CD4-positive, alpha-beta T cell treated with Interleukin-10 for 1 hour (primary cell): ENCODE measurements at regions not wholly inside any gene's neighbourhood (a gene's known extent, or its start where the extent isn't known, plus 50 kb on each side); places are given as distances from the start of the nearest gene placed in this dataset.

Source experiments
- DNase-seq: peaks from one replicate; pipeline ENCODE4 v3.0.0-alpha.2; 2020

DNA sequence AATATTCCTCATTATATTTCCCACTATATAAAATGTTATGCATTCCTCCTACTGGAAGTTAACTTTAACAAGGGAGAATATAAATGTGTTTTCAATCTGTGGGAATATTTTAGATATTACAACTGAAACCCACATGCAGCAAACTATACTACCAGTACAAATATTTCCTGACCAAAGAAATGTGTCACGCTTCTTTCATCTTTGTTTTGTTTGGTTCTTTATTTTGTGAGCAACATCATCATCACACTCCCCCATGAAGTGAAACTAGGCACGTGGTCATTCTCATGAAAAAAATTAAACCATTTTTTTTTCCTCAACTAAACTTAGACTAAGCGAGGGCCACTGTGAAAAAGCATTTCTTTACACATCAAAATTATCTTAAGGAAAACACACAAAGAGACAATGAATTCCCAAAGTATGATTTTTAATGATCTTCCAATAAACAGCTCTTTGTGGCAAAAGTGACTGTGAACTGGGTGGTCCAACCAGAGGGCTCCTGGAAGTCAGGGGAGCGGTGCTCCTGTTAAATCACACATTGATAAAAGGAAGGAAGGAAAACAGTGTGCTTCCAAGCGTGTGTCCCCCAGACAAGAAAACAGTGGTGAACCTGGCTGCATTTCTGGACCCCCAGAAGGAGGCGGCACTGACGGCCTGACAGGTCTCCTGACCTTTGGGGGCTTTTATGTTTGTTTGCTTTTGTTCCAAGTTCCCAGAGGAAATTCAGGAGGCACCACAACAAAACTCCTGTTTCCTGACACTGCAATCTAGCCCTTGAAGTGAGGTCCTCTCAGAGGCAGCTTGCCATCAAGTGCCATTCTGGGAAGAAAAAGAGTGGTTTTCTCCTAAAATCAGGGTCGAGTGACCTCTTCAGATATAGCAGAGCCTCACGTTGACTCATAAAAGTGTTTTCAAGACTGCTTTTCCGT lies 166.8 kb upstream of the FOXQ1 start:
- no peak for DNase-seq

DNA sequence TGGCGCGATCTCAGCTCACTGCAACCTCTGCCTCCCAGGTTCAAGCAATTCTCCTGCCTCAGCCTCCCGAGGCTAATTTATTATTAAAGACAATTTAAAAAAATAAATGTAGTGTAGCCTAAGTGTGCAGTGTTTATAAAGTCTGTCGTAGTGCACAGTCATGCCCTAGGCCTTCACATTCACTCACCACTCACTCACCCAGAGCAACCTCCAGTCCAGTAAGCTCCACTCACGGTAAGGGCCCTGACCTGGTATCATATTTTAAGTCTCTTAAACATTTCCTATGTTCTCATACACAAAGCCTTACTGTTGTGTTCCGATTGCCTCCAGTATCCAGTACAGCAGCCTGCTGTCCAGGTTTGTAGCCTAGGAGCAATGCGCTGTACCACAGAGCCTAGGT lies 168.2 kb upstream of the FOXQ1 start:
- DNase-seq: no peak

GRCh38 chr6:1139155-1139890 lies 172.6 kb upstream of the FOXQ1 start:
- DNase-seq: no peak

- no peak for DNase-seq
Measured at GRCh38 chr6:1137849-1138248, 174.0 kb upstream of the FOXQ1 start.

DNA sequence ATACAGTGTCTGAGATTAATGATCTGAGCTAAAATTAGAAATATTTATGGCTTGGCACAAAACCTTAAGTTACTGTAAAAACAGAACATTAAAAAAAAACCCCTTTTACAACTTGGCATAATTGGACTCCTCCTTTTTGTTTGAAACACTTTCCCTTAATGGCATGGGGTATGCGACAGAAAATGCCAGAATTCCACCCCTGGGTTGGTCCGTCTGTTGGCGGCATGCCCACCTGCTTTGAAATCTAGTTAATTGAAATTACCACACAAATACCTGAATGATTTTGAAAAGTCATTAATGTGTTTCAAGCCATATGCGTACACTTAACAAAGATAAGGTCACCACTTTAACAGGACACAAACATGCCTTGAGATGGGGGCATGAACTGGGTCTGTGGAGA lies 175.1 kb upstream of the FOXQ1 start:
- no peak for DNase-seq

- no peak for DNase-seq
Measured at GRCh38 chr6:1136415-1136774, 175.5 kb upstream of the FOXQ1 start.

- DNase-seq: no peak
Measured at GRCh38 chr6:1135726-1136414, 176.0 kb upstream of the FOXQ1 start.

GRCh38 chr6:1131285-1132079 lies 180.4 kb upstream of the FOXQ1 start:
- no peak for DNase-seq

- DNase-seq: no peak
Measured at GRCh38 chr6:1130709-1131108, 181.2 kb upstream of the FOXQ1 start.

DNA sequence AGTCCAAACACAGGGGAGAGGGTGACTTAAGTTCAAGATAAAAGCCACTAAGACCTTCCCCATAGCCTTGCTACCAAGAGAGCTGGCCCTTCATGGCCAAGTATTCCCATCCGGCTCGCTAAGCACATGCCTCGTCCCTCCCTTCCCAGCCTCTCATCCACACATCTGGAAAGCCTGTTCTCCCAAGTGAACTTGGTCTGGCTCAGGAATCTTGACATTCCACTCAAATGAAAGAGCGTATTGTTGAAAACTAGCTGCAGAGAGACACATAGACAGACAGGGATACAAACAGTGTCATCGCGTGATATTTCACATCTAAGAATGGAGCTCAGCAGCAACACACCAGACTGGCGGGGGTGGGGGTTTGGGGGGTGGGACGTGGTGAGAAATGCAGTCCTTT lies 182.8 kb upstream of the FOXQ1 start:
- DNase-seq: no peak

GRCh38 chr6:1127597-1128288 lies 184.2 kb upstream of the FOXQ1 start:
- DNase-seq: no peak

DNA sequence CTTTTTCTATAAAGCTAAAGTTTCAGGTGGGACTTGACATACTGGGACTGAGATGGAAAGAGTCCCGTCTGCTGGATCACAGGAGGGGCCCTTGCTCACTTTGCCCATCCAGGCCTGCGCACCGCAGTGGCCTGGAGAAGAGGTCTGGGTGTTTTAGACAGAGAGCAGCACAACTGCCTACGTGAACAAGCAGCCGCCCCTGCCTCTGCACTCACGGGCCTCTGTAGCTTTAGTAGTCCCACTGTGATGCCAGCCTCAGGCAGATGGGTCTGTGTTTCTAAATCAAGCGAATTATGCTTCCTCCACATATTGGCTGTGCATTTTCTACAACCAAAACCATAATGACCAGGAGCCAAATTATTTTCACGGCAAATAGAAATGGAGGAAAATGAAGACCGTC lies 184.8 kb upstream of the FOXQ1 start:
- no peak for DNase-seq

DNA sequence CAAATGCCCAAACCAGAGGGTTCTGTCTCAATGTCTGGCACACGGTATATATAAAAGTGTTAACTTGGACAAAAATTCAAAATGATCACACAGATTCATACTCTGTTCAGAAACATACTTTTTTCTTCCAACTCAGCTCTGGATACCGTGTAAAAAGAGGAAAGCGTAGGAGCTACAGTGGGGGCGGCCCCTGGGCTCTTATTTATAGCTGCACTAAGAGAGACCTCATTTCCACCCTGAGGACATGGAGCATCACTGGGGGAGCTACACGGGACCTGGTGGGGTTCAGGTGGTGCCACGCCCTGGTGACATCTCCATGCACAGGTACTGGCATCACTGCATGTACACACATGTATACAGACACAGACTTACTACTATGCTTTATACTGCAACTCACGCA lies 185.9 kb upstream of the FOXQ1 start:
- DNase-seq: no peak

DNA sequence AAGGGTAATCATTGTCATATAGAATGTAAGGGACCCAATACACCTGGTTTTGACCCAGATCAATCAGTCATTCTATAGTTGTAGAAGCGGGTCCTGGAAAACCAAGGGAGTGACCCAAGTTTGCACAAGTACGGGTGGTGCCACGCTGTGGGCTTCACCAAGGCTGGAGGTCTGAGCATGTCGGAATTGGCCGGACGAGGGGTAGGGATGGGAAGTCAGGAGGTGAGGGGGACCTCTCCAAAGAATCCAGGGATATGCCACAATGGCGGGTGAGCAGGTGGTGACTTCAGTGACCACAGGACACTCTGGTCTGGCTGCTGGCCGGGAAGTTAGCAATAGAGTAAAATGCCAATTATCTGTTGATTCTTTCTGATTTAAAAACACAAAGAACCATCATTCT lies 186.6 kb upstream of the FOXQ1 start:
- no peak for DNase-seq

DNA sequence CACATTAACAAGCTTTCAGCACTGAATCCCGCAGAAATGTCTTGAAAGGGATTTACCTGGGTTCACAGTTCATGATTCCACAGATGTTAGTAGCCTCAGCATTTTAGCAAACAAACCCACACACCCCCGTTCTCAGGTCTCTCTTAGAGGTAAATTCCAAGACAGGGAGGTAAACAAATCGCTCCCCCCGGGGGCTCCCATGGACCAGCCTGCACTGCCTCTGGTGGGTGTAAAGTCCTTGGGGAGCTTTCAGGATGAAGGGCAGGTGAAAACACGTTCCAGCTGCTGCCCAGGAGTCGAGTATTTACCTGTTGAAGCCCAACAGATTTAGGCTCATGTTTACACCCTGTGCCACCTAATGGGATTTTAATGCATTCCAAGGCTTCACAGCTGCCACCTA lies 187.0 kb upstream of the FOXQ1 start:
- DNase-seq: no peak

DNA sequence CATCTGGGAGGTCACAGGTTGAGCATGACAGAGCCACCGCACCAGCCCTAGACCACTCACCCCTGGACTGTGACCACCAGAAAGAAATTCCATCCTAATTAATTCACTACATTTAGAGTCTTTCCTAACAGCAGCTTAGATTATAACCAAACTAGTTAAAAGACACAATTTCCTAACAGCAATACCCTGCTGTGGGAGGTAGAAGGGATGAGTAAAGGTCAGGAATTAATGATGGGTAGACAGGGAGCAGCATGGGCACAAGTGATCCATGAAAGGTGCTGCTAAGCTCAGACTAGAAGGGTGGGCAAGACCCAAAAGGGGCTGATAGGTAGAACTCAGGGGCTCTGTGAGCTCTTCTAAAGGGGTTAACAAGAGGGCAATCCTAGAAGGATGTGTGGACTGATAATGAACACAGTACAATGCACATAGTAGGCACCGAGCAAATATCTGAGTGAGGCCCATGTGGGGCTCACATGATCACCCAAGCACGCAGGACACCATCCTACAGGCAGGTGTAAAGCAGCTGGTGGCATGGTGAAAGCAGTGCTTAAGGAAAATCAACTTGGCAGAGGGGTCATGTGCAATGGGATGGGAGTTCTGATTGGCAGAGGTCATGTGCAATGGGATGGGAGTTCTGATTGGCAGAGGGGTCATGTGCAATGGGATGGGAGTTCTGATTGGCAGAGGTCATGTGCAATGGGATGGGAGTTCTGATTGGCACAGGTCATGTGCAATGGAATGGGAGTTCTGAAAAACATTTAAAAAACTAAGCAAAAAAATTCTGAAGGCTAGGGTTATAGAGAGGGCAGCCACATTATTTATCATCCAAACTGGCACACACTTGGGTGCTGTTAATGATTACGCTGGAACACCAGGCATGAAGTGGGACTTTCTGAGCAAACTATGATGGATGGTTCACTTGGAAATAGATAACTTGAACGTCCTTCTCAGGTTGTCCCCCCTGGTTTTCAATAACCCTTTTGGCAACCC lies 188.2 kb upstream of the FOXQ1 start:
- DNase-seq: no peak

DNA sequence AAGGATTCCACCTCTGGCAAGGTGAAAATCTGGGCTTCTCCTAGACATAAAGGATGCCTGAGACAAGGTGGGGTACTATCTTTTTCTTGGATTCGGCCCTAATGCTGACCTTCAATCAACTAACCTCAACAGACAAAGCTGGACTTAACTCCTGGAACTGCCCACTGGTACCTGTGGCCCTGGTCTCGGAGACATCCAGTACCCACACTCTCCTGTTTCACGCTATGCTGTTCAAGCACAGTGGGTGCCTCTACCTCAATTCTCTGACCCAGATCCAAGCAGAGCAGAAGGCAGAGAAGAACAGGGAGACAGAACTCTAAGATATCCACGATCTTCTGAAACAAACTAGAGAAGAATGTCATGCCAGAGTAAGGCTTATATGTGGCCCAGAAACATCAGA lies 189.8 kb upstream of the FOXQ1 start:
- DNase-seq: no peak

DNA sequence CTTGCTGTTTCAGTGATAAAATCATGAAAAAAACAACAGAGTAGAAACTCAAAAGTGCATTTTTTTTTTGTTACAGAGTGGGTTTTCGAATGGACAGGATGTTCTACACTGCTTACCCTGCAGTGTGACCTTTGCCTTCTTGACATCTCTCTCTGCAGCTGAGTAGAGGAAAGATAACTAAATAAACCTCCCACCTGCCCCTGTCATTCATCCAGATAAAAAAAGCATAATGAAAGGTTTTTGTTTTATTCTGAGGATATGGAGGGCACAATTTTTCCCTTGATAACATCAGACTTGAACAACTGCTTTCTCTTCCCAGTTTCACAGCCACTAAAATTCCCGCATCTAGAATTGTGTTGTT lies 193.6 kb upstream of the FOXQ1 start:
- no peak for DNase-seq

GRCh38 chr6:1117530-1118286 lies 194.2 kb upstream of the FOXQ1 start:
- DNase-seq: no peak

DNA sequence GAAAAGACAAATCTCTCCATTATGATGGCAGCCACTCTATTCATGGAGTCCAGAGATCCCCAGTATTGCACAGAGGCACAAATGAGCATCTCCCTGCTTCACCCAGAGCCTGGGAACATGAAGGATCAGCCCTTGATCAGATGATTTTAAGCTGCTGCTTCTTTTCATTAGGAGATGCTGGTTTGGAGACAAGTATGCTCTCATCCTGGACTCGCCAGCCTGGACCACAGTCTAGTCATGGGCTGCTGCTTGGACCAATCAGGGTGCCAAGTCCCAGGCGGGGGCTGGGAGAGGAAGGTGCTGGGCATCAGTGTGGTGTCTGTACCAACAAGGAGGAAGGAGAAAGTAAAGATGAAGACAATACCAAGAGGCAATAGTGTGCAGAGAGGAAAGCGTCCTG lies 195.7 kb upstream of the FOXQ1 start:
- no peak for DNase-seq
